Fibroblast of skin of right biceps (primary cell): ENCODE measurements at regions not wholly inside any gene's neighbourhood (a gene's known extent, or its start where the extent isn't known, plus 50 kb on each side); places are given as distances from the start of the nearest gene placed in this dataset.
A peak's percentile ranks its signal among the peaks of the same experiment; 100 is the strongest.

Source experiments
- DNase-seq: peaks from one replicate; pipeline ENCODE4 v3.0.0-alpha.2; 2013

DNA sequence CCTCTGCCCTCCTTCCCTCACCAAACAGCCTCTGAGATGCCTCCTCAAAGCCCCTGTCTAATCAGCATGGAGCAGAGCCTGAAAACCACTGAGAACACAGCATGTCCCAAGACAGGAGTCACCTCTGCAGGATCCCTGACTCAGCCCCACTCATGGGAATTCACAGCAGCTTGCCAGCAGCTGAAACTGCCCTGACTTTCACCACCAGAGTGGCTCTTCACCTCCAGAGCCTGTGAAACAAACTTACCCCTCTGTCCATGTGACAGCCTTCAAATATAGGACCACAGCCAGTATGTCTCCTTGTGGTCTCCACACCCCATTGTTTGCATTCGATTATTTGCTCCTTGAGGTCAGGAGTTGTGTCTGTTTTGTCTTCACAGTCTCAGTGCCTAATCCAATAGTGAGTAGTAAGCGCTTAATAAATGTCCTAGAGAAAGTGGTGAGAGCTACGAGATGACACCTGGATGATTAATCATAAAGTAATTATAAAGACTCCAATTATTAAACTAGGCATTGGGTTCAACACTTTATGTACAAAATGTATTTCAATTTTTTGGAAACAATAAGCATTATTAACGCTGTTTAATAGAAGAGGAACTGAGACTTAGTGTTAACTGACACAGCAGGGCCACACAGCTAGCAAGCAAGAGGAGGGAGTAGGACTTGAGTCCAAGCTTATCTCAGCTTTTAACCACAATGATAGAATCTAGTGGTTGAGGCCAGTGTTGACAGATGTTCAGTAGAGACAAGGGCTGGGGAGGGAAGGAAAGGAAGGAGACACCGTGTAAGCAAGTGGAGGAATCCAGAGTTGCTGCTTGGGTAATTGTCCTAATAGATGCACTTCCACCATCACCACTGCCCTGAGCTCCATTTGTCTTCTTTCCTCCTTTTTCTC is 358.7 kb upstream of the TNP1 start:
- DNase-seq: peak; percentile 84

DNA sequence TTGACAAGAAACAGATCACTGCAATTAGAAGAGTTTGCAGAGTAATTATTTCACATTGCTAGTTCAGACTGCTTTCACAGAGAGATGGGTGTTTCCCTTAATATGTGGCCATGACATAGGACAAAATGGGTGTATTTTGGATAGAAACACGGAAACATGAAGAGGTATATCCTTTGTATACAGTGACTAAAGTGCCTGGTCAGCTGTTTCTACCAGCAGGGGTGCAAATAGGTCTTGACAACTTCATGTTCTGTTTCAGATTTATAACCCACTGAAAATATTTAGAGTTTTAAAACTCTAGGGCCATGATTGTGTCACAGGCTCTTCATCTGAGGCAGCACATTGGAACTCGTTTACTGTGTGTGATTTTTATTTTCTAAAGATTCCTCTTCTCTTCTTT is 357.1 kb upstream of the TNP1 start:
- DNase-seq: no peak

DNA sequence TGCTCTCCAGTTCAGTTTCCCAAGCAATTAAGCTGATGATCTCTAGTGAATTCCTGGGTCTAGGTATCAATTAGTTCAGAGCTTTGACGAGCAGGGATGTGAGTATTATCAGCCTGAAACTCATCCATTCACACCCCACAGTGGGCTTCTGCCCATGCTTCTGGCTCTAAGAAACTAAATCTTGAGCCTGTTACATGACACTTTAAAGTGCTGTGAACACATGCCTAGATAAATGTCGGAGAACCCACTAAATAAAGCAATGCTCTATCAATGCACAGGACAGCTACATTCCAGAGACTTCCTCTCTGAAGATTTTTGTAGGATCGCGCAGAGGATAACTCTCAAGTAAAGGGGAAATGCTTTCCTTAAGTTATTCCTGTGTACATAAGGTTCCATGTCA is 356.5 kb upstream of the TNP1 start:
- DNase-seq: no peak

DNA sequence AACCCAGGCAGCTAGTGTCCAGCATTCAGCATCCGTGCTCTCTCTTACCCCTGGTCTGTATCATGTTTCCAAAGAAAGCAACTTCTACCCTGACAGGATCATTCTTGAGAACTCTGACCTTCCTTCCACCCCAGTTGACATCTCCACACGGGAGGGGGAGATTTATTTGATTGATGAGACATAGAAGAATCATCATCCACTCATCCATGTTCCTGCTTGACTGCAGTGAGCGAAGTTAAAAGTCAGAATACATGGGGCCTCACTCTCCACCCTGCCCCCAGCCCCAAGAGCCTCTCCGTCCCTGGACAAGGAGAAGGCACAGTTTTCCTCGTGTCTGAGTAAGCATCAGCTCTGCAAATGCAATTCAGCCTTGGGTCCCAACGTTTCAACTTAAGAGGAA is 356.0 kb upstream of the TNP1 start:
- DNase-seq: peak; percentile 63

DNA sequence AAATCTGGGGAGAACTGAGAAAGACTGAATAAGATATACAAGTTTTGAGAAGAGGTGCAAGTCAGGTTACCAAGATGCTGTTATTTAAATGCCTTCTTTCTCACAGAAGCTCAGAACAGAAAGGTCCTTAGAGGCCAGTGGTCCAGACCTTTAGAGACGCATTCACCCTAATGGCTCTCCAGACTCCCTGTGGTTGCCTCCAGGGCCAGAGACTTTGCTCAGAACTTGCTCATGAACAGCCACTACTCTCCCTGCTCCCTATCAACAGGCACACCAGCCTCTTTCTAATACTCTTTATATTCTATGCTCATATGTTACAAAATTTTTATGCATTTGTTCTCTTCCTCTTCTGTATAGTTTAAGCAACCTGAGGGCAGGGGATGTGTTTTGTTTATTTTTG is 349.0 kb upstream of the TNP1 start:
- no peak for DNase-seq

DNA sequence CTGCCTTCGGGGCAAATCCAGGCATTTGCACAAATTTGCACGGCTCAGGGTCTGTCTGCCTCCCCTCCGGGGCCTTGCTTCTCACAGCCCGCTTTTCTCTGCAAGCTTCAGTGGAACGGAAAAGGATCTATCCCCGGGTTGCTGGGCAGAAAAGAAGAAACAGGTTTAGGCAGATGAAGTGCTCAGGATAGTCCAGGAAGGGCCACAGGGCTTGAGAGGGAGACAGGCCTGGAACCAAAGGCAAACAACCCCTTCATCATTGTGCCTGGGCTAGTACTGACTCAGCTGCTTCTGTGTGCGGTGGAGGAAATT is 347.8 kb upstream of the TNP1 start:
- no peak for DNase-seq

DNA sequence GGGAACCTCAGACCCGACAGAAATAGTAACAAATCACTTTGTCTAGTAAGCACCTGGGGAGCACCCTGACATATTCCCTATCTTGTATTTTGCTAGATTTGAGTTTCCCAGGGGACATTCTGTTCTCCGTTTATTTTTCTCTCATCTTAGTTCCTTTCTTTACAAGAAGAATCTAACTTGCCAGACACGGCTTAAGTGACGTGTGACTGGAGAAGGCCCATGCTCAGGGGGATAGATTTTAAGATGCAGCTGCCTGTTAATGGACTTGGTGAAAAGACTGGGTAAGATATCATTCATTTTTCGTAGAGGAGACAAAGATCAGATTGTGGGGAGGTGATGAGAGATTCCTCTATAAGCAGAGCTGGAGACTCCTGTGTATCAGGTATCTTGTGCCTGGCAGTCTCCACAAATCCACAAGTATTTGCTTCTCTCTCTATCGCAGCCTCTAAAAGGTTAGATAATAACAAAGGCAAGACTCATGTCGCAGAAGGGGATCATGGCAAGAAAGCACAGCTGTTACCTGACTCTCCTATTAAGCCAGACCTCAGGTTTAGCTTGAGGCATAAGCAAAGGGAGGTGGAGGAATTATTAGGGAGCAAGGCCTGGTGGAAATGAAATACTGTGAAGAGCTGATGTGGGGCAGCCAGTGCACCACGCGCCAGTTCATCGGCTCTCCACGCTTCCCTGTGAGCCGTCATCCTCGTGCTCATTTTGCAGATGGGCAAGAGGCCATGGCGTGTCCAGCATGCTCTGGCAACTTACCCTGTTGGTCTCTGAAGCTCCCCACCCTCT is 347.2 kb upstream of the TNP1 start:
- no peak for DNase-seq

DNA sequence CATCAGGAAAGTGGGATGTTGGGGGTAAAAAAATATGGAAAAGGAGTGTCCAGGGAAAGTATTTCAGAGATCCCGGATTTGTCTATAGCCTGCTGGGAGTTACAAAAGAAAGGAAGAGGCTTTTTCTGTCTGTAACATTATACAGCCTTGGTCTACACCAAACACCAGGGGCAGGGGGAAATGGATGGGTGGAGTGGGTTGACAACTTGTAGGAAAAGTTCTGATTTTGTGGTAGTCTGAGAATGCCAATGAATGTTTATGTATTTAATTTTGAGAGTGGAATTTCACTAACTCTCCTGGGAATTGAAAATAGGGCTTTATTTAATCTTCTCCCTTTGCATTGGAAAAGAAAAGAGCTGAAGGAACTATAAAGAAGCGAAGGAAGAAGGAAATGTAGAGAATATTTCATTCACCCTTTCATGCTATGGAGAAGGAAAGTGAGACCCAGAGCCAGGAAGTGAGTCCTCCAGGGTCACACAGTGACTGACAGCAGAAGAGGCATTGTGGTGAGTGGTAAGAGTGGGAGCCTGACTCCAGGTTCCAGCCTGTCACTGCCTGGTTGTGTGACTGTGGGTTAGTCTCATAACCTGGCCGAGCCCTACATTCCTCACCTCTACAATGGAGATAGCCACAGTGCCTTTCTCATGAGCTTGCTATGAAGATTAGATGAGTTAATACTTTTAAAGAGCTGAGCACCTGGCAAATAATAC is 346.3 kb upstream of the TNP1 start:
- no peak for DNase-seq

DNA sequence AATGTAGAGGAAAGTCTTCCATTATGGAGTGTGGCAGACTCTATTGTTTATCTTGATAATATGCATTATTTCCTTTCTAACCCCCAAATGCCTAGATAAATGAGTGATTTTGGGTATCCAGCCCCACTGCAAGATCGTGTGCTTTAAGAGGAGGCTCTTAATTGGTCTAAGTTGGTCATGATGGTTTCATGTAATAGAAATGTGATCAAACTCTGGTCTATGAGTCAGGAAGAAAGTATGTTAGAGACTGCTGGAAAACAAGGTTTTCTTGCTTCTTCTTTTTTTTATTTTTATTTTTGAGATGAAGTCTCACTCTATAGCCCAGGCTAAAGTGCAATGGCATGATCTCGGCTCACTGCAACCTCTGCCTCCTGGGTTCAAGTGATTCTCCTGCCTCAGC is 344.5 kb upstream of the TNP1 start:
- peak; percentile 81 for DNase-seq

DNA sequence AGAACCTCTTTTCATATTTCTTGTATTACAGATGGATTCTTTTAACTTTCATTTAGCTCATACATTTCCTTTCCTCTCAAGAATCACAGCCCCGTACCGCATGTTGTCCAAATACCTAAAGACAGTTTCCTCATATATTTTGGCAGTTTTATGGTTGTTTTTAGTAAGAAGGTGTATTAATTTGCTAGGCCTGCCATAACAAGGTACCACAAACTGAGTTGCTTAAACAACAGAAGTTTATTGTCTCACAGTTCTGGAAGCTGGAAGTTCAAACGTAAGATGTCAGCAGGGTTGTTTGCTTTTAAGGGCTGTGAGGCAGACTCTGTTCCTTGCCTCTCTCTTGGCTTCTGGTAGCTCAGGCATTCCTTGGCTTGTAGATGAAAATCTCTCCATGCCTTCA is 343.2 kb upstream of the TNP1 start:
- DNase-seq: no peak

DNA sequence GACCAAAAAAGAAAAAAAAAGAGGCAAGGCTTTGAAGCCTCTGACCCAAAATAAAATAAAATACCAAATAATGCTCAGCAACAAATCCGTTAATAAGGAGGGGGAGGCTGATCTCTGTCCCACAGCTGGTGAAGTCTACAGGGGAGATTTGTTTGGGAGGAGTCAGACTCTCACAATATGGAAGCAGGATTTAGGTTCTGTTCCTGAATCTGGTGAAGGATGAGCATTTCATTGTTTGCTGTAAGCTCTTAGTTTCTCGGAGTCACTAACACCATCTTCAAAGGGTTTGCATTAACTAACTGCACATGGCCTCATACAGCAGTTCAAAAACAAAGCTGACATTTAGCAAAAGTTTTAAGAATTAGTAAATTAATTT is 339.4 kb upstream of the TNP1 start:
- no peak for DNase-seq

DNA sequence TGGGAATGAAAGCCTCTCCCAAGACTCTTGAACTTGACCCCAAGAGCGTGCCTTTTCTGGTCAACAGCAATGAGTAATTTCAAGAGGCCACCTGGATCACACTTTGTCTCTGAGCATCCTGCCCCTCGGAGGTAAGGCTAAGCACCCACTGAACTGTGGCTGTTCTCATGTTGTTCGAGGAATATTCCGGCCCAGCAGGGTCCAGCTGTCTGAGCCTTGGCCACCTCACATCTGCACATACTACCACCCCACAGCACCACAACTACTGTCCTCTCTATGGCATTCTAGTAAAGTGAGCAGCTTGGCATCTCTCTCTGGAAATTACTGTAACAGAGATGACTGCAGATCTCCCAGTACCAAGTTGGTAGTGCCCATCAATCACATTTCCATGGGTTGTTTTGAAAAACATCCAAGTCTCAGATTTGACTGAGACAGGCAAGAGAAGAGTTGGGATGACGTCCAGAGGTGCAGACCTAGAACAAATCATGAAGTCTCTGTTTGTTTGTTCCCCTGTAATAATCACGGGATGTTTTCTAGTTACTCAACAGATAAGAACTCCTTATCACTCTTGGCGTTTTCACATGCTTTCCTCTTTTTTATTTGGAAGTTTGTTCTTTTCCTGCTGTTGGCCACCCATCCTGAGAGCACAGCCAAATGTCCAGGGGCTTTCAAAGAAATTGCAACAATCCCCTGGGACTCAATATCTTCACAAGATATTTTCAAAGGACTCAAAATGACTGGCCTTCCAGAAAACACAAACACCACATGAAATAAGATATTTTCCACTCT is 336.0 kb upstream of the TNP1 start:
- DNase-seq: no peak

DNA sequence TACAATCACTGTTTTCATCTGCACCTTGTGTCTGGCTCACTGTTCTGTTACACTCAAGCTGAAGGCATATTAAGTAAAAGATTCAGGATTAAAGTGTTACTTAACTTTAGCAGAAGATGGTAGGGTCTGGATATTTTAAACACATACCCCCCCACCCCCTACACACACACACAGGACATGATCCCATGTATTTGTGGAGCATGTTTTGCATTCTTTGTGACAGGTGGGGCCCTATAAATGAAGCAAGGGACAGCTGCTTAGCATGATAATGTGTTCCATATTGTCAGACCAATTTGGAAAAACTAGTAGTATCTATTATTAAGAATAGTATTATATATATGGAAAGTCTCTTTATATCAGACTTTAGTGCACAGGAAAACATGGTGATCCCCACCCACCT is 335.2 kb upstream of the TNP1 start:
- DNase-seq: no peak

DNA sequence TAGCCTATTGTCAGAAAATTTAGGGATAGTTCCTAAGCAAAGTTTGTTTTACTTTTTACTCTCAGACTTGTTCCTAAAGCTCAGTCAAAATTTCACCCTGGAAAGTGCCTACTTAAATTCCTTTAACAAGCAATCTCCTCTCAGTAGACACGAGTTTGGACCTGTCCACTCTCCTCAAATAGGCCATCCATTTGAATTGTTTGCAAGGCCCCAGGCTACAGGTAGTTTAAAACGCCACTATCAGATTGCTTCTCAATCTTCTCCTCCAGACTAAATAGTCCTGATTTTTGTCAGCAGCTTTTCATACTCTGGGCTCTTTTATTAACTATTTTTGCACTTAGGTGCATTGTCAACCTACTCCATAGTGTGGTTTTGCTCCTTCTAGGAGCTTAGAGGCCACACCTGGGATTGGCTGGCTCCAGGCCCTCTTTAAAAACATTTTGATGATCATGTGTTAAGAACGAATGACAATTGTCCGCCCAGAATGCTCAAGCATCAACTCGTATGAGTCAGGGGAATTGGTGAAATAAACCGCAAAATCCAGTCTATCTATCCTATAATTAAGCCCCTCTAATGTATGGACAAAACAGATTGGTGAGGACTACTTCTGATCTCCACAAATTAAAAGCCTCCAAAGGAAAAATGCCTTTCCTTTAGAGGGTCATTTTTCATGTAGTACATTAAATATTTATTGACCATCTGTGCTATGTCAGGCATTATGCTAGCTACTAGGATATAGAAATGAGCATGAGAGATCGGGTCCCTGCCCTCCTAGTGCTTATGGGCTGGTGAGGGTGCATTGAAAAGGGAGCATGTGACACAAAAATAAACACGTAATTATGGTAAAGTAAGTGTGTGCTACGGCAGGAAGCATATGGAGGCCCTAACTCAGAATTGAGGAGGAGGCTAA is 333.8 kb upstream of the TNP1 start:
- DNase-seq: no peak

DNA sequence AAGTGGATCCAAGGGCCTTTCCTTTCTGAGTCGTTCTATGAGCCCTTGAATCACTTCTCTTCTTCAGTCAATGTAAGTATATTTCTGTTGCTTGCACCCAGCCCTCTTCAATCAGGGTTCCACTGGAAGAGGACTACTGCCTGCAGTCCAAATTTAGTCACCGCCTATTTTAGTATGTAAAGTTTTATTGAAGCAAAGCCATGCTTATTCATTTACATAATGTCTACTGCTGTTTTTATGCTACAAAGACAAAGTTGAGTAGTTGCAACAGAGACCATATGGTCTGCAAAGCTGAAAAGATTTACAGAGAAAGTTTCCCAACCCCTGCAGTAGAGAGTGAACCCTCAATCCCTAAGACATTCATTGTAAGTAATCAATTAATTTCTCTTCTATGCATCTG is 332.5 kb upstream of the TNP1 start:
- DNase-seq: no peak

DNA sequence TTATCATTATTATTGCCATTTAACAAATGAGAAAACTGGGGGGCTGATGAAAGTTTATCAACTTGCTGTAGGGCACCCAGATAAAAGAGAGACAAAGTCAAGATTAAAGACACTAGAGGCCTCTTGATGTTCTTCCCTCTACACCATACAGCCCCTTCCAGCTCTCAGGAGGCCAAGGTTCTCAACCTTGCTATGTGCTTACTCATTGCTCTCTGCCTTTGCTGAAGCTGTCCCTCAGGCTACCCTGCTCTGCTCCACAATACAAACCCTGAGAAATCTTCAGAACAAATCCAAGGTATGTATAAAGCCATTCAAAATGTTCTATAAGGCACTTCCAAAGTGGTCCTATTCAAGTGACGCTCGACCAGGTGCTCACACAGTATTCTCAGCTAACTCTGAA is 329.9 kb upstream of the TNP1 start:
- DNase-seq: no peak

DNA sequence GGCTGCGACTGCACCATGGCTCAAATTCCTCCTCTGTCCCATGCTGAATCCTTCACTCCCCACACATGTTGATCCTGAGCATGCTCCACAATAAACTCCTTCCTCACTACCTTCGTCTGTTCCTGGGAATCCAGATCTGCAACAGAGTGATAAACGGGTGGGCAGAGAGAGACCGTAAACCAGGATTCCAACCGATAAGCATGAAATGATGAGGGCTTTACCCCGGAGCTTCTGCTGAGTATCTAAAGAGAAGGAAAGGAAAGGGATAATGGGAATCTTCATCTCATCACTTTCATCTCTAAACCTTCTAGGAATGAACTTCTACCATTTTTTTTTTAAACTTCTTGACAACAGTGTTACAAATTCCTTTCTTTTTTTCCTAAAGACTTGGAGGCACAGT is 329.3 kb upstream of the TNP1 start:
- no peak for DNase-seq

DNA sequence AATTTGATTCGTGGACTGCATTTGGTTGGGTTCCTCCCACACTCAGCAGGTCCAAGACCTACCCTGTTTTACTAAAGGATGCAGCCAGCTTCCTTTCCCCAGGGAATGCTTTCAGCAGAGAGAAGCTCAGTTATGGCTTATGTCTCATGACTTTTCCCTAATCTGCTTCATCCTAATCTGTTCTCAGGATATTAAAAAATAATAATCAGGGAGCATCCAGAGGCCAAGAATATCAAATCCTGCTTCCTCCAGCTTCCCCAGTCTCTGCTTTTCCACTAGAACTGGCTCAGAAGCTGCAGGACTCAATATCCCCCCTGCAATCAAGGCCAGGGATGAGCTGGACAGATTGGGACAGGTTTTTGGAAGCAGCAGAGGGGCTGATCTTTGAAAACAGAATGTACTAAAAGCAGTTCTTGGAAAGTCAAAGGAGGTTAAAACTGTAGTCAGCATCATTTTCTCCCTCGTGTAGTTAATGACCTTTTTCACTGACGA is 326.9 kb upstream of the TNP1 start:
- no peak for DNase-seq

DNA sequence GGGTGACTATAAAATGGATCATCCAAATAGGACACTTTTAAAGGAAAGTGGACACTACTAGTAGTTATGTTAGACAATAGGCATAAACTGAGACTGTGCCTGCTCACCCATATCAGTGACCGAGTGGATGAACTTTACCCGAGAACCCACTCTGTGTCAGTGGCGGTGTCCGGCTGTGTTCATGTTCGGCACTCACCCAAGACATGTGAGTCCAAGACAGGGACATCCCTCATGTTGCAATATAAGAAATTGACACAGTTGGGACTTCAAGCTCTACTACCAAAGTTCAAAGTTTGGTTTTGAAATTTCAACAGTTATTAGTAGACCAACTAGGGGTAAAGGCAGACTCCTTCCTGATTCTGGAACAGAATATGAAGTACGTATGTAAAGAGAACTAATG is 326.3 kb upstream of the TNP1 start:
- DNase-seq: no peak

DNA sequence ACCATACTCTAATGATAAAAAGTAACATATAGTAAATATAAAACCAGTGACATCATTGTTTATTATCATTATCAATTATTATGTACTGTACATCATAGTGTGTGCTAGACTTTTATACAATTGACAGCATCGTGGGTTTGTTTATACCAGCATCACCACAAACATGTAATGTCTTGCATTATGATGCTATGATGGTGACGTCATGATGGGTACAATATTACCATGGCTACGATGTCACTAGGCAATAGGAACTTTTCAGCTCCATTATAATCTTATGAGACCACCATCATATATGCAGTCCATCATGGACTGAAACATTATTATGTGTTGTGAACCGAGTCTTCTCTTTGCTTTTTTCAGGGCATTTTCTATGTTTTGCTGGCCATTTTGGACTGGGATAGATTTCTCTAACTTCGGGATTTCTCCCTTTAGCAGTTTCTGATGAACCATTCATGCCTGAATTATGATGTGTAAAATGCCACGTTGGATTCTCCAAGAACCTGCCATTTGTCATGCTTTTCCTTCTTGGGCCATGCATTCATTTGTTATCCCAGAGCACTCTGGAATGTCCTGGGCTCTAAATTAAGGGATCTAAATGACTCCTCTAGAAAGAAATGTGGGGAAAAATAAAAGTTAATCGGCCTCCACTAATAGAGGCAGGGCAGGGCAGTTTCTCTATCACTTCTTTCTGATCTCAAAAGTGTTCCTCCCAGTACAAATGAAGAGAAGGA is 325.6 kb upstream of the TNP1 start:
- peak; percentile 50 for DNase-seq

DNA sequence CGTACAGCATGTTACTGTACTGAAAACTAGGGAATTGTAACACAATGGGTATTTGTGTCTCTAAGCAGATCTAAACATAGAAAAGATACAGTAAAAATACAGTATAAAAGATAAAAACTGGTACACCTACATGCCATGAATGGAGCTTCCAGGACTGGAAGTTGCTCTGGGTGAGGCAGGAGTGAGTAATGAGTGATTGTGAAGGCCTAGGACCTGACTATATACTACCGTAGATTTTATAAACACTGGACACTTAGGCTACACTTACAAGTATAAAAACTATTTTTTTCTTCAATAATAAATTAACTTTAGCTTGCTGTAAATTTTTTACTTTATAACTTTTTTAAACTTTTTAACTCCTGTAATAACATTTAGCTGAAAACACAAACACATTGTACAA is 324.4 kb upstream of the TNP1 start:
- DNase-seq: no peak
